HCEC 1CT (cell line): ENCODE measurements at regions not wholly inside any gene's neighbourhood (a gene's known extent, or its start where the extent isn't known, plus 50 kb on each side); places are given as distances from the start of the nearest gene placed in this dataset.

Source experiments
- DNase-seq: peaks from one replicate; pipeline ENCODE4 v3.0.0-alpha.2; 2017

DNA sequence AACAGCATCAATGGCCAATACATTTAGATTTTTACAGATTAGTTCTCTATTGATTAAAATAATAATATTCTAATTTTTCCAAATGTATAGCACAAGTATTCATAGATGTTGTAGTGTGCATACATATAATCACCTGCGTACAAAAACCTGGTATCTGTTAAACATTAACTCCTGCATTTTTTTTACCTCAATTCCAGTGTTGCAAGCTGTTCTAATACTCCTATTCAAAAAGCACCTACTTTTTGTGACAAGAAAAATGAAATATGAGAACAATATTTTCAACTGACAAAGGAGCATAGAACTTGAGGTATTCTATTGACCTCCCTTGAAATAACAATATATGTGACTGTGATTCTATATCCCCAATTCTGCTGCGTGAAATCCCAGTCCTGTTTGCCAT, 422.9 kb upstream of the PCDH20 start:
- no peak for DNase-seq

DNA sequence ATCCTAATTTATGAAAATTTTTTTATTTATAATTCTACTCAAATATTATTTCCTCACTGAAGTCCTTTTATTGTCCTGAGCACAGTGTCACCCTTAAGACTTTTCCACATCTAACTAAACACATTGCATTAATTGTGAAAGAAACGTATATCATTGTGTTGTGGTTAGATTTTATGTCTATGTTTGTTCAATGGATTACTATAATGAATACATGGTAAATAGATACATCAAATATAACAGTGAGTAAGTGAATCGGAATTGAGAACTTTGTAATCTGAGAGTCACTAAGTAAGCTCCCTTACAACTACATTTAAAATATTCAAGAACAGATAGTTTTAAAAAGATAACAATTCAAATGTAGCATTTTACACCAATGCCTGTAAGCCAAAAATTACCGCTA, 417.6 kb upstream of the PCDH20 start:
- DNase-seq: no peak

DNA sequence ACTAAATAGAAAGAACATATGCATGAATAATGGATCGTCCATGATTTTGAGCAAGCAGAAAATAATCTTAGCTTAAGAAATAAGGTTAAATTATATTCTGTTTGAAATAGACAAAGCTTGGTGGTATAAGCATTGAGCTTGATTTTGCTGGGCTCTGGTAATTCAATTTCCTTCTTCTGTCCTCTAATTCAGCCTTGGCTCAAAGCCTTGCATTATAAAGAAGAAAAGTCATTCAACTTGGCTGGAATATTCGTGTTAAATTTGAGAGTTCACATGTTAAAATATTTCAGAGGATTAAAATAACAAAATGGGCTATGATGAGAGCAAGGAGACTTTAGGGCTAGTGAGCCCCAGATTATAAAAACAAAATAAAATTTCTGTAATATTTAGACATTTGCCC, 415.4 kb upstream of the PCDH20 start:
- DNase-seq: no peak

DNA sequence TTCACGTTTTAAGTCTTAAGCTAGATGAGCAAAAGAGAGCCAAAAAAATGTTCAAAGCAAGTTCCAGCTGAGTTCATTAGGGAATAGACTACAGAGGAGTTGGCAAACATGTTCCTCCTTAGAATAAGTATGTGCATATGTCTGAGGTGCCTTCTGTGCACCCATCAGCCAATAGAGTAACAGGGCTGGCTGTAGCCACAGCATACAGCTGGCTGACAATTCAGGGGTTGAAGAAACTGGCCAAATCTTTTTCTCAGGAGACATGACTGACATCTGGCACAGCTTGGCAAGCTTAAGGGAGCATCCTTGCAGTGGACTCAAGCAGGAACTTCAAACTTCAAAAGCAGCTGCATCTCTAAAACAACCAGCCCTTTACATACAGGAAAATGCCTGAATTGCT, 414.8 kb upstream of the PCDH20 start:
- DNase-seq: no peak

DNA sequence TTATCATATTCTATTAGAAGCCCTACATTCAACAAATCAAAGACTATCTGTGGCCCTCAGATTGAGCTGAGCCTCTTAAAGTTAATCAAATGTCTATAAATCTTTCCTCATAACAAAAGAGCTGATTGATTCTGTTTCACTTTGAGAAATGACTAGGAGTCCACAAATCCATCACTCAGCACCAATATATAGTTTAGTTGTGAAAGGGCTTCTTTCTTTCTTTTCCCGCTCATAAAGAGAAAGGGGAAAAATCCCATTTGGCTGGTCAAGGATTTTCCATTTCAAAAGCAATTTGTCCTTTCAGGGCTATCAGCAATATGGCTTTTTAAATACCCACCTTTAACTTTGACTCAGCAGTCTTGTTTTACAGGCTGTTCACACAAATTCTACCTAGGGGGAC, 408.5 kb upstream of the PCDH20 start:
- no peak for DNase-seq

DNA sequence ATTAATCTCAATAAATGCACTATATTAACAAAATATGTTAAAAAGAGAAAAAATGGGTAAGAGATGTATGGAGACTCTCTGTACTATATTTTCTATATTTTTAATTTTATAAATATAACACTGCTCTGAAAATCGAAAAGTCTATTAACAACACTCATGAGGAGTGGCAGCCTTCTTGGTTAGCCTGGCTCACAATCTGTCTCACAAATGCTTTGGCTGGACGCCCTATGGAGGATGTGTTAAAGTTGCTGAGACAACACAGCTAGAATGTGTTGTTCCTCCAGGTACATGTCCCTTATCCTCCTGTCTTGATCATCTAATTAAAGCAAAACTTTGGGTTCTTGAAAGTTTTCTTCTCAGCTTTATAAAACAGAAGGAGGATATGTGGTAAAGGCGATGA, 396.6 kb upstream of the PCDH20 start:
- no peak for DNase-seq

DNA sequence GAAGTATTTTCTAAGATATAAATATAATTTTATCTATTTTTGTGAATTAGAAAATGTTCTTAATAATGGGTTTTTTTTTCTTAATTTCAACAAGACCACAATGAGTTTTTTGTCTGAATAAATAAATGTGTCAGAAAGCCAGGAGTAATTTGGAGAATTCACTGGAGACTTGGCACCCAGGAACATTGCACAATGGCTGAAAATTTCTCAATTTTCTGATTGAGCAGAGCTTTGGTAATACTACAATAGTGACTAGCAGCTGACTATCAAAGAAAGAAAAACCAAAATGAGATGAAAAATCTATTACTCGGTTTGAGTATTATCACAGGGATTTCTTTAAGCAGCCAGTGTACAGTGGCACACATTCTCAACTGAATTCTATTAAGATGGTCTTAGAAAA, 394.4 kb upstream of the PCDH20 start:
- DNase-seq: no peak

DNA sequence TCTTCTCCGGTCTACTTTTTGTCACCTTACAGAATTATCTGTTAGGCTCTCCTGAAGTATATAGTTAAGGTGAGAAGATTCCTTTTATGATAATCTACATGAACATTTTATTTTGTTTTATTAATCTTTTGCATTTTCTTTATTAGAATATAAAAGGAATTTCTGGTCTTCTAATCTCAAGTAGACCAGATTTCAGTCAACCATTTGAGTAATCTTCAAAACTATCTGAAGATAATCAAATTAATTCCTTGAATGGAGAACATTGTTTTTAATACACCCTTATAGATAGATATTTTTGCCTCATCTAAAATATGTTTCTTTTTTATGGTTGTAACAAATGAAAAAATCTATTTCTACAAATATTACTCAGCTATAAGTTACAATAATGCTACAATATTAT, 381.7 kb upstream of the PCDH20 start:
- no peak for DNase-seq

DNA sequence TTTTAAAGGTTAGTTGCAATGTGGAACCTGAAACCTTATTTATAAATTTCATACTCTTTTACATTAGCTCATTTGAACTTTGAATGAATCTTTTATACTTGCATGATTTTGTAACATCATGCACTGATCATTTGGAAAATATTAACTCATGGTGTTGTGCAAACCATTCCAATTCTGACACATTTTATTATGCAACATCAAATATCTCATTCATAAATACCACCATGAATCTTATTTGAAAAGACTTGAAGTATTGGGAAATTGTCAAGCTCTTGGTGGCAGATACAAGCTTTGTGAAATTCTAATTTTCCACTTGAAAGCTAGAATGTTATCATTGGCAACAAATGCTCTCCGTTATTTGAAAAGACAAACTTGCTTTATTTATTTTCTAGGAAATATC, 379.9 kb upstream of the PCDH20 start:
- DNase-seq: no peak

DNA sequence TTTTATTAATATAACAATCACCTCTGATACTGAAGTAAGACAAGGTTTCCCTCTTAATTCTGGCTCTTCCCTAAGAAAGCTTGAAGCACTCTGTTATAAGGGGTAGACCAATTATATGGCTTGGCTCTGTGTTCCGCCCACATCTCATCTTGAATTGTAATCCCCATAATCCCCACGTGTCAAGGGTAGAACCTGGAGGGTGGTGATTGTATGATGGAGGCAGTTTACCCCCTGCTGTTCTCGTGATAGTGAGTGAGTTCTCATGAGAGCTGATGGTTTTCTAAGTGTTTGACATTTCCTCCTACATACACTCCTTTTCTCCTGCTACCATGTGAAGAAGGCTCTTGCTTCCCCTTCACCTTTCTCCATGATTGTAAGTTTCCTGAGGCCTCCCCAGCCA, 363.8 kb upstream of the PCDH20 start:
- DNase-seq: no peak

DNA sequence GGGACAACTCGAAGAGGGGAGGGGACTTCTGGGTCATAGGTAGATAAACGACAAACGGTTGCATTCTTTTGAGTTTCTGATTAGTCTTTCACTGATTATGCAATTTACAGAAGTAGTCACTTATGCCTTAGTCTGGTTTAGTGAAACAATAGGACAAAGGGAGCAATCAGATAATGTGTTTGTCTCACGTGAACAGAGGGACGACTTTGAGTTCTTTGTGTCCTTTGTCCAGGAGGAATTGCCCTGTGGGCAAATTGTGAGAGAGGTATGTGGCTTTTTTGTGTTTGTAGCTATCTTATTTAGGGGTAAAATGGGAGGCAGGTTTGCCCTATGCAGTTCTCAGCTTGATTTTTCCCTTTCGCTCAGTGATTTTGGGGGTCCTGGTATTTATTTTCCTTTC, 362.9 kb upstream of the PCDH20 start:
- no peak for DNase-seq

DNA sequence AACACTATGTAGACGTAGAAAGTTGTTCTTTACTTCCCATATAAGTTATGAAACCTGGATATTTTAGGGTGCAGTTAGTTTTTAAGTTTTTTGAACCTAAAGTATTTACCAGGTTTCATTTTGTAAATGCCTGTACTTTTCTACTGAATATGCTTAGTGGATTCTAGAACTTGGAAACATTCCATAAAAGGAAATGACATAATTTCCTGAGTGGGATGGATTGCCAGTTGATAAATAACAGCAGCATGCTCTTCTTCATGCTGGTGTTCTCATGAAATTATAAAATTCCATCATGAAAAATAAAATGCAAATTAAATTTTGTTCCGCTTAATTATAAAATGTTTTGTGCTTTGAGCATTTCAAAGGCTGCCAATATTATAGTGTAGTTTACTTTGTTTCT, 362.2 kb upstream of the PCDH20 start:
- no peak for DNase-seq

DNA sequence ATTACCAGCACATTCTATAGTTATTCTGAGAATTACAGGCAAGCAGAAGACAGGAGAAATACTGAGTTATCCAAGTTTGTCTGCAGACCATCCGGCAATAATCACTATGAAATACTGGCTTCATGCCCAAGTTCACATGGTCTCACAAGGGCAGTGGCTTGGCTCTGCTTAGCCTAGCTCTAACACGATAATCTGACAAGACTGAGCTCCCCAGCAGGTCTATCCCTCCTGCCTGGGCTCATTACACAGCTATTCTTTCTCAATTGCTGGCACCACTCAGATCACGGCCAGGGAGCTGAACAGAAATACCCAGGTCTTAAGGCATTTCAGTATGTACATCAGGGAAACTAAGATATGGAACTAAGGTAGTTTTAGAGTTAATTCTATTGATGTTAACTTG, 361.6 kb upstream of the PCDH20 start:
- no peak for DNase-seq

DNA sequence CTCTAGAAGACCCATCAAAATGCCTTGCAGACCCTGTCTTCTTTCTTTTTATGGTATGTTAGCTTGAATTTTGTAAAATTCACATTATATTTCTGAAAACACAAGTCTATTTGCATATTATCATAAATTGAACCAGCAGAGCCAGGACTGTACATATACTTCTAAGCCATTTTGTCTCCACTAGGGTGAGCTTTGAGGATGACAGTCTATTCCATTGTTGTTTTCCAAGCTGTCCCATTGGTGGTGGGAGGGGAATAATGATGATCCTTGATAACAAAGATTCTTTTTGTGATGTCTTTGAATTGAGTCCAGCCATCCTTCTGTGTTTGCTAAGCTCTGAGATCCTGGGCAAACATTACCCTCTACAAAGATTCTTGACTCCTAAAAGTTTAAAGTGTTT, 359.3 kb upstream of the PCDH20 start:
- DNase-seq: no peak

DNA sequence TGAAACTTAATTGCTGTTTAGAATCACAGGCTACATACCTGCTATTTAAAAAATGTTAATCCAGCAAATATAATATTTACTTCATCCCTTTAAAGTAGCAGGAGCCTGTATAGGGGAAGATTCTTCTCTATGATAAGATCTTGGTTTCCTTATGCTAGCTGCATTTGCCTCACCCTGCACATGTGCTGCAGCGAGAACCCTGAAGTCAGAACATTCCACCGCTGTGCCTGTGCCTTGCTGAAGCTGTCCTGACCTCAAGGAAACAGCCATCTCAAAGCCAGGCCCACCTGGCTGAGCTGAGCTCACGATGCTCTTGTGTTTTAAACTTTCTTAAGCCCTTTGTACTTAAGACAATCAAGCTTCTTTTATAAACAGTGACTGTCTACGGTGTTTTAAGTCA, 355.0 kb upstream of the PCDH20 start:
- DNase-seq: no peak

DNA sequence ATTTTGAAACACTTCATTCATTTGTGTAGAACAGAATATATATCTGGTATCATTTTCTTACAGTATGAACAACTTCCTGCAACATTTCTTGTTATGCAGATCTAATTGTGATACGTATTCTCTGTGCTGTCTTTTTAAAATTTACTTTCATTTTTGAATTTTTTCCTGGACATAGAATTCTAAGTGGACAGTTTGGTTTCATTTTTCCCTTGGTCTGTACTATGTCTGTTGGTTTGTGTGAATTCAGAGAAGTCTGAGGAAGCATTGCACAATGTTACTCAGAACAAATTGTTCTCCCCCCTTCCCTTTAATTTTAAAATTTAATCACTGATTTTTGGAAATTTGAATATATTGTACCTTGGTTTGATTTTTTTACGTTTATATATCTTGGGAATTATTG, 352.5 kb upstream of the PCDH20 start:
- DNase-seq: no peak

DNA sequence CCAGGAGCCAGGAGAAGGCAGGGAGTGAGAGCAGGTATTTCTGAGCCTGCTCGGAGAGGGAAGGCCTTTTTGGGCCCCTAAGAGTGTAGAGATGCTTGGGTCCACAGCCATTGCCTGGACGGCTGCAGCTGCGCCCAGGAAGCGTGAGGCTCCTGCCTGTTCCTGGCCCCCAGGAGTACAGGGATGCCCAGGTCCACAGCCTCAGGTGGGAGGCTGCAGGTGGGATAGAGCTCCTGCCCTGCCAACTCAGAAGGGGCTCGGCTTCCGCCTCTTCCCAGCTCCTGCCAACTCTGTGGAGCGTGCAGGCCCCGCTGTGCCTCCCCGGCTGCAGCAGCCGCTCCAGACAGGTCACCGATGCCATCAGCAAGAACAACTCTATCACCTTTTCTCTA, 351.0 kb upstream of the PCDH20 start:
- no peak for DNase-seq

DNA sequence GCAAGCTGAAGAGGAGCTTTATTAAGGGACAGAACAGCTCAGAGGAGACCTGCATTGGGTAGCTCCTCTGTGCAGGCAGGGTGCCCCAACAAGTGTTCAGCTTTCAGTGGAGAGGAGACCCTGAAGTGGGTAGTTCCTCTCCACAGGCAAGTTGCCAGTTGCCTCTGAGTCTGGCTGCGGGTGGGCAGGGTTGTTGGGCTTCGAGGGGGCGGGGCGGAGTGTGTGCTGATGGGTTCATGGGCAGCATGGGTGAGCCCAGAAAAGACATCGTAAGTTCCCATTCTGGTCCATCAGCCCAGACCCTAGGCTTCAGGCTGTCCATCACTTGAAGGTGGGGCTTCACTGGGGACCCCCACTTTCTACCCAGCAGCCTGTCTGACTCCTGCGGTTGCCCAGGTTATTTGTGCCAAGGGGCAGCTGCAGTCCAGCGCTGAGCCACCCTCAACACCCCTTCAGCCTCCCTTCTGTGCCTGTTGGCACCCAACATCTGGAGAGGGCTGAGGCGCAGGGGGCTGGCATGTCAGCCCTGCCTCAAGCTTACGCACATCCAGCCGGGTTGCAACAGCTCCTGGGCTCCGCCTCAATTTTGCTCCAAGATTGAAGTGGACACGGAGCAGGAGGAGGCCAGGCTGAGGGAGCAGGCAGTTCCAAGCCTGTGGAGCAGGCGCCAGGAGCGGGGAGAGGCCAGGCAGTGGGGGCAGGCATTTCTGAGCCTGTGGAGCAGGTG, 350.5 kb upstream of the PCDH20 start:
- DNase-seq: no peak

DNA sequence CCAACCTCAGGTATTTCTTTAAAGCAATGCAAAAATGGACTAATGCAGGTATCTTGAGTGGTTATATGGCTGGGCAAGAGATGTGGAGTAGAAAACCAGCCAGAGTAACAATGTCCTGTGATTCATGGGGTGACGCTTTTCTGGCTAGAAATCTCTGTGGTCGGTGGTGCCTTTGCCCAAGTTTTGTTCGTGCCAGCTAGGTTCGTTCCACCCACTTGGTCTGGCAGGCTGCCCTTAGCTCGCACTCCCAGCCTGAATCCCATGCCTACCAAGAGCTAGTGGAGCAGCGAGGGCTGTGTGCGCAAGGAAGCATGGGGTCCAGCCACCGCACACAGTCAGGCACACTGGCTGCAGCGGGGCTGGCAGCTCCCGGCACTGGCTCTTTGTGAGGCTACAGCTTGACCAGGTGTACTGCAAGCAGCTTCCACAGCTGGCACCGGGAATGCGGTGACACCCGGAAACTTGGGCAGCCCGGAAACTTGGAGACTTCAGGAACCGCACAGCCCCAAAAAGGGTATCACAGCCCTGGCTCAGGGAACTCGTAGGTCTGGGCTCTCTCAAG, 349.6 kb upstream of the PCDH20 start:
- DNase-seq: no peak

DNA sequence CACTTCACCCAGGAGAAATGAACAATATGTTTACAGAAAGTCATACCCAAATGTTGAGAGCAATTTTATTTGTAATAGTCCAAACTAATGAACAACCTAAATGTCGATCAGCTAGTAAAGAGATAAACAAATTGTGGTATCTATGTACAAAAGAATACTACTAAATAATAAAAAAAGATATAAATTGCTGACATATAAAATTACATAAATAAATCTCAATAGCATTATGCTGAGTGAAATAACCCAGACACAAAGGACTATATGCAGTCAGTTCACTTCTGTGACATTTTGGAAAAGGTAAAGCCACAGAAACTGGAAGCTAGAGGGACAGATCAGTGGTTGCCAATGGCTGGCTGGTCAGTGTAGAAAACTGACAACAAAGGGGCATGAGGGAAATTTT, 346.0 kb upstream of the PCDH20 start:
- DNase-seq: no peak

DNA sequence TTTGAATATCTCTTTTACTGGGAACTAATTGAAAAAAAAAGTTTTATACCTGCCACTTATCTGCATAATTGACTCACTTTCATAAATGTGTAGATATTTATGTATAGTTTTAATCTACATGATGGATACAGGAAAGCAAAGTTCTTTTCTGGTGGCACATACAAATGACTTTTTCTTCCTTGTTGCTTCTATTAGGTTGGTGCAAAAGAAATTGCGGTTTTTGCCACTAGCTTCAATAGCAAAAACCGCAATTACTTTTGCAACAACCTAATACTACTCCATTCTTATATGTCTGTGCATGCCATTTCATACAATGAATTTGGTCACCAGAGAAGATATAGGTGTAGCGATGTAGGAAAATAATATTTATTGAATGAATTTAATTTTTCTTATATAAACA, 344.5 kb upstream of the PCDH20 start:
- no peak for DNase-seq

DNA sequence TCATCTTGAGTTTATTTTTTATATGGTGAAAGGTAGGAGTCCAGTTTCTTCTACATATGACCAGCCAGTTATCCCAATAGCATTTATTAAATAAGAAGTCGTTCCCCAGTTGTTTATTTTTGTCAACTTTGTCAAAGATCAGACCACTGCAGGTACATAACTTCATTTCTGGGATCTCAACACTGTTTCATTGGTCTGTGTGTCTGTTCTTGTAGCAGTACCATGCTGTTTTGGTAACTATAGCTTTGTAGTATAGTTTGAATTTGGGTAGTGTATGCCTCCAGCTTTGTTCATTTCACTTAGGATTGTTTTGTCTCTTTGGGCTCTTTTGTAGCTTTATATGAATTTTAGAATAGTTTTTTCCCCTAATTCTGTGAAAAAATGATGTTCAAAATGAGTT, 340.4 kb upstream of the PCDH20 start:
- DNase-seq: no peak

DNA sequence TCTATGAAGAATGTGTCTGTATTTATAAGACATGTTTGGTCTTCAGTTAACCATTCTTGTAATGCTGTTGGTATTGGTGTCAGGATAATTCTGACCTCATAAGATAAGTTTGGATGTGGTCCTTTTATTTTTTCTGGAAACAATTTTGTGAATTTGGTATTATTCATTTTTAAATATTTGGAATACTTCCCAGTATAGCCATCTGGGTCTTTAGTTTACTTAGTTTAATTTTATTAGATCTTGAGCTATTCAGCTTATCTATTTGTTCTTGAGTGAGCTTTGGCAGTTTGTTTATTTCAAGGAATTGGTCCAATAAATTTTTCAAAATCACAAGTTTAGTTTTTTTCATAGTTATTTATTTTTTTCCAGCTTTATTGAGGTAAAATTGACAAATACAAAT, 335.4 kb upstream of the PCDH20 start:
- DNase-seq: no peak

DNA sequence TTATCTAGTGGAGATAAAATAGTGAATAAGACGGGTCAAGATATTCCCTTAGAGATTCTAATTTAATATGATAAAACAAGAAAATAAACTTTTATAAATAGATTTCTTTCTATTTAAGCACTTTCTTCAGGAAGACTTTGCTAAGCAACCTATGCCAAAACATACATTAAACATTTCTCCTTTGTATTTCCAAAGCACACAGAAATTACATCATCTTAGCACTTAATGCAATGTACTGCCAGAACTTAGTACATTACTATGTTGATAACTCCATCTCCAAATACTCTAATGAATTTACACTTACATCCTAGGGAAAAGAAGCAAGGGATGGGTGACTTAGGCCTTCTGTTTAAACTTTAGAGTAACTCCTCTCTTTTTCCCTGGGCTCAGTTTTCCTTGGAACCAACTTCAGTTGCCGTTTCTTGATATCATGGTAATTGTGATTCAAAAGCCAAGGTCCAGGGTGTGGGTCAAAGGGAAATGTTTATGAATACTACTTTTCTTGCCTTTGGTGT, 322.6 kb upstream of the PCDH20 start:
- DNase-seq: no peak

DNA sequence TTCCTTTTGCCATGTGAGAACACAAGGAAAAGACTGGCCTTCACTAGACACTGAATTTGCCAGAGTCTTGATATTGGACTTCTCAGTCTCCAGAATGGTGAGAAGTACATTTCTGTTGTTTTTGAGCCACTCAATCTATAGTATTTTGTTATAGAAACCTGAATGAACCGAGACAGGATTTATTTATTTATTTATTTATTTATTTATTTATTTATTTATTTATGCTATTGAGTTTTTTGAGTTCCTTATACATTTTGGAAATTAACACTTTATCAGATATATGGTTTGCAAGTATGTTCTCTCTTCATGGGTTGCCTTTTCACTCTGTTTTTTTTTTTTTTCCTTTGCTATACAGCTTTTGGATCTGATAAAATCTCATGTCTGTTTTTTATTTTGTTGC, 319.0 kb upstream of the PCDH20 start:
- DNase-seq: no peak
